GM21737 (cell line): ENCODE measurements at regions not wholly inside any gene's neighbourhood (a gene's known extent, or its start where the extent isn't known, plus 50 kb on each side); places are given as distances from the start of the nearest gene placed in this dataset.
"Not testable (repeated sequence)": the region's sequence is repeated elsewhere in the genome, so short reads cannot be mapped to it uniquely, and the experiment has no call there.

ENCODE experiments used
- ATAC-seq: cut with Tn5 transposase; IDR thresholded peaks from one replicate; pipeline ENCODE4 v1.9.1; 2021; ENCODE audit warnings: mild to moderate bottlenecking, moderate library complexity; ENCODE audit not compliant: unreplicated experiment

DNA sequence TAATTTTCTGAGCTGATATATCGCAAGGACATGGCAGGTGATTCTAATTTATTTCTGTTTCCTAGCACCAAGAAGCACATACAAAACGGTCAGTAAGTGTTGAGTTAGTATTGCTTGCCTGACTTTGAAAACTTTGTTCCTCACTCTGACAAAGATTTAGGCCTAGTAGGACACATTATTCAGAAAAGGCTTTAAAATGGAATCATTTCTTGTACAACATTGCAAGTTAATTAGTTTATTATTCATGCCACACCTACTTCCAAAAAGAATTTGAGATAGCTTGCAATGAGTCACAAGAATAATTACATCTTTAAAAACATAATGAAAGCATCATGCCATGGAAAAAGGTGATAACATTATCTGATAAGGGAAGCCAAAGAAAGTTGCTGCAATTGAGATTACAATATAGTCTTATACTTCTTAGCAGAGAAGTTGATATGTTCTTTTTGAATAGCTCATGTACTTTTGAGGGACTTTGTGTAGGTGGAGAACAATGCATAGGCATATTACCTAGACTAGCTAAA, 474.2 kb downstream of the KLF5 start:
- ATAC-seq = no peak

- ATAC-seq = no peak
These were observed 473.8 kb downstream of the KLF5 start for GRCh38 chr13:73532582-73532981.

DNA sequence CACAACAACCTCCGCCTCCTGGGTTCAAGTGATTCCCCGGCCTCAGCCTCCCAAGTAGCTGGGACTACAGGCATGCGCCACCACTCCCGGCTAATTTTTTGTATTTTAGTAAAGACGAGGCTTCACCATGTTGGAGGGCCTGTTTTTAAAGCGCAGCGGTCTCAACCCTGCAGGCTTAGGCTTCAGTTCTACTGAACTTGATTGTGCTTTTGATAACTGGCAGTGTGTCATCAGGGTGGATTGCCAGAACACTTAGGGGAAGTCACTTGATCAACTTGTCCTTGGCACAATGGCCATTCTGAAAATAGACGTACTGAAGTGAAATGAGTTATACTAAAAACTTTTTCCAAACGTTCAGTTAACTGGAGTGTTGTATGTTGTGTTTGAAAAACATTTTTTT, 472.2 kb downstream of the KLF5 start:
- no peak for ATAC-seq

- no peak for ATAC-seq
These were observed 464.1 kb downstream of the KLF5 start for GRCh38 chr13:73522937-73523336.

DNA sequence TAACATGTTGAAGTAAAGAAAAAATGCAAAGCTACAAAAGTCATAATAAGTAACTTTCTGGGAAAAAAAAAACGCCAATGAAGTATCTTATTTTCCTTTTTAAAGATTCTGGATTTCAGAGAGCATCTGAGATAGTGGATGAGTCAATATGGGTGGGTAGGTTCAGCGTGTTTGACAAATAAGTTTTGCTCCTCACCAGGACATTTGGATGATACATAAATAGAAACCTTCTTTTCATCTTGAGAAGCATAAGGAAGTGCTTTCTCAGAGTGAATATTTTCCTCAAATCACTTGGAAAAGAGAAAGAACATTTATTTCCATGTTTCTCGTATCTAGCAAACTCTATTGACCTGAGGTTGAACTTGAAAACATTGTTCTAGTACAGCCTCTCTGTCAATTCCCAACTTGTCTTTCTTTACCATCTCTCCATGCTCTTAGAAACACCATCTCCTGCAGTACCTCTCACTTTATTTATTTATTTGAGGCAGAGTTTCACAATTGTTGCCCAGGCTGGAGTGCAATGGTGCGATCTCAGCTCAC, 463.2 kb downstream of the KLF5 start:
- ATAC-seq = no peak

DNA sequence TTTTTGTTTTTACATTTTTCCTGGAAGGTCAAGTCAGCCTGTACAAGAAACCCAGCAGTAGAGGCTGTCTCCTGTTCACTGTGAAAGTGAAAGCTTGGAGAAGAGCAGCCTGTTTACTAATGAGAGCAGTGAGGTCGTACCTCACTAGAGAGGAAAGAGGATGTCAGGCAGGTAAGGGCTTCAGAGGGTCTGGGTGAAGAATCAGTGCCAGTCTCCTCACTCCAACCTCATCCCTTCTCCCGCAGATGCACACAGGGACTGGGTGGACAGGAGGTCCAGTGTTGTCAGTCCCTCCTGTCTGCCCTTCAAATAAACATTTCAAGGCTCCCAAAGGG, 462.5 kb downstream of the KLF5 start:
- no peak for ATAC-seq

DNA sequence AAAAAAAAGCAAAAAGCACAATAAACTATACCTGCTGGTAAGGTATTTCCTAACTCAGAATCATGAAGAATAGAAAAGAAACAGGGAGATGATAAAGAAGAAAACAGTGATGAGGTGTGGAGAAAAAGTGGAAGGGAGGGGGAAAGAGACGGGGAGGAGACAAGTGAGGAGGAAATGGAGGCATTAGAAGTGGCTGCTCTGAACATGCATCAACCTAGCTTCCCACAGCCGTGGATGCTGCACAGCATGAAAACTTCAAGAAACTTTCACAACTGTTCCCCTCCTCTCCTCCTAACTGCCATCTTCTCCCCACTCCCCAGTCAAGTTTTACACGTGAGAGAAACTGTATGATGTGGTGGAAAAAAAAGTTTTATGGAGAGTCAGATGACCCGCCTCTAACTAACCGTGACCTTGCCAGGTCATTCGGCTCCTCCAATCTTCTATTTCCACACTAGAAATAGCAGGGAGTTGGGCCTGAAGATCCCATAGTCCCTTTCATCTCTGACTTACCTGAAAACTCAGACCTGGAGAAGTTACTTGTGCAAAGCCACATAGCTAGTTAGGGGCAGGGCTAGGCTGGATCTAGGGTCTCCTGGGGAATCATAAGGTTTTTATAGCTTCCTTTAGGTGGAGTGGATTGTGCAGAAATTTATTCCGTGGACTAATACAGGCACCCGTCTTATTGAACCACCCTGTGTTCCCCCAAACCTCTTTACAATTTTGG, 461.9 kb downstream of the KLF5 start:
- ATAC-seq = no peak

DNA sequence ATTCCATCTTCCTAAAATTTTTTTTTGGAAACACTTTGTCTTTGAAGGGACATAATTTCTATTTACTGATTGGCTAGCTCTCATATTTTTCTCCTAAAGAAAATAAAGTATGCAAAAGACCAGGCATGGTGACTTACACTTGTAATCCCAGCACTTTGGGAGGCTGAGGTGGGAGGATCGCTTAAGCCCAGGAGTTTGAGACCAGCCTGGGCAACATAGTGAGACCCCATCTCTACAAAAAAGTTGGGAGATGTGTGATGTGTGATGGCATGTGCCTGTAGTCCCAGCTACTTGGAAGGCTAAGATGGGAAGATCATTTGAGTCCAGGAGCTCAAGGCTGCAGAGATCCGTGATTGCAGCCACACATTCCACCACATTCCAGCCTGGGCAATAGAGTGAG, 461.3 kb downstream of the KLF5 start:
- ATAC-seq = not testable (repeated sequence)

DNA sequence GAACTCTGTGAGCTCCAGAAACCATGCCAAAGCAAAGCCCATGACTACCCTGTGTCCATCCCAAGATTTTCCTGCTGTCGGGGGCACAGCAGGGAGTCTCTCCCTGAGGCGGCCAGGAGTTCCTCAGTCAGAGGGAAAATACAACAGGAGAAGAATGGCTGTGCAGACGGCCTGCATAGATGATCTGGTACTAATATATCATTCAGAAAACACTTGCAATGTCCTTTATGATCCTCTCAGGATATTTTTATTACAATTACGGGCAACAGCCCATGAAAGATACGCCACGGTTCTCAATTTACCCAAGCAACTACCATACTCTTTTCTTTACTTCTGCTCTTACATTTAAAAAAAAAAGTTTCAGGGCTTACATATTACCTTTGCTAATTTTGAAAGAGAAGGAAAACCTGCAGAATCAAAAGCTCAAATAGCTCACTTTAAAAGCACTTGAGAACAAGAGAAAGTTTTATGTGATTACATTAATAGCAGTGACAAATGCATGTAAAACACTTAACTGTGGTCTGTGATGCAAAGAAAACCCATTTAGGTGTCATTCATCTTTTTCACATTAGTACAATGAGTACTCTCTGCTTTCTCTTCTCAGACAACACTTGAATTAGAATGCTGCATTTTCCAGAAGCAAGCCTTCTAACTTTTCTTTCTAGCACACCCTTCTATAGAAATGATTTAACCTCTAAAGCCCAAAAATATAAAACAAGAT, 460.8 kb downstream of the KLF5 start:
- no peak for ATAC-seq

- no peak for ATAC-seq
These were observed 459.0 kb downstream of the KLF5 start for GRCh38 chr13:73517766-73518165.

GRCh38 chr13:73516731-73517130, 457.9 kb downstream of the KLF5 start:
- no peak for ATAC-seq

GRCh38 chr13:73514208-73514607, 455.4 kb downstream of the KLF5 start:
- no peak for ATAC-seq

DNA sequence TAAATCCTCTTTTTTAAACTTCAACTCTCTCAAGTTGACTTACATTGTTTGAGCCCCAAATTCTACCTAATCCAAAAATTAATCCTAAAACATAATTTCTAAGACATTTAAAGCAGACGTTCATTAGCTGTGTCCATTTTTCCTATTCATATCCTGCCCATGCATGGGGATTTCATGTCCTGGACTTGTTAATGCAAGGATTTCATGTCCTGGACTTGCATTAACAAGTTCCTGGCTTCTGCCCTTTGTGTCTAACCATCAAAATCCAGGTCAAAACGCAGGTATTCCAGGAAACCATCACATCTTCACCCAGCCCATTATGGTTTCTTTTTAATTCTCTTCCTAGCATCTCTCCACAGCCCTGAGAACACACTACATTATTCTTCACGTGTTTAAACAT, 454.9 kb downstream of the KLF5 start:
- ATAC-seq = no peak

DNA sequence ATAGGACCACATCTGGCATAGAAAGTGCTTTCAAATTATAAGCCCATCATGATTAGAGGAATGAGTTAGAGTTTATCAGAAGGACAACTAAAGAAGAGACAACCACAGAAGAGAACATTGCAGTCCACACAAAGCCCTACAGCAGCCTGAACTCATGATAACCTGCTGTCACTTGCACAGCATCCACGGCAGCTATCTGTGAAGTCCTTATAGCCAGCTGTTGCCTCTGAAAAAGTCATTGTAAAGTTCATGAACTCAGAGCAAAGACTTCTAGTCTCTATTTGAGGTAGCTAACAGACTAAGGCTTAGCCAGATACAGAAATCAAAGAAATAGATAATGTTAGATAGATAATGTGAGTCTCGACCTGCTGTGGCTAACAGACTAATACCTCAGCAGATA, 450.0 kb downstream of the KLF5 start:
- no peak for ATAC-seq

DNA sequence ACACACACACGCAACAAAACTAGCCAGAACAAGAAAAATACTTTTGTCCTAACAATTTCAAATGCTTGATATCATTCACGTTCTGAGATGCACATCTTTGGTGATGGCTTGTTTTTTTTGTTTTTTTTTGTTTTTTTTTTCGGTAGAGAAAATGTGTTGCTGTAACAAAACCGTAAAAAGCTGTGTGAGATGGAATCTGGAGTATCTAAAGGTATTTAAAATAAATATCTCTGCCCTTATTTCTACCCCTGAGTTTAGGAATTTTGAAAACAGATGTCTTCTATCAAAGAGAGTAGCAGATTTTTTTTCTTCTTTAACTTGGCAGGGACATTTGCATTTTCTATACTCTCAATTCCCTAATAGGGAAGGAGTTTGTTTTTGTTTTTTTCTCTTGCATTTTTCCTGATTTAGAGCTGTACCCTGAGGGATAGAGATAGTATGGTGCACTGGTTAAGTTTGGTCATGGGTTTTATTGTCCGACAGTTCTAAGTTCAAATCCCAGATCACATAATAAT, 446.6 kb downstream of the KLF5 start:
- ATAC-seq = no peak

- ATAC-seq = no peak
These were observed 440.9 kb downstream of the KLF5 start for GRCh38 chr13:73499695-73500094.

DNA sequence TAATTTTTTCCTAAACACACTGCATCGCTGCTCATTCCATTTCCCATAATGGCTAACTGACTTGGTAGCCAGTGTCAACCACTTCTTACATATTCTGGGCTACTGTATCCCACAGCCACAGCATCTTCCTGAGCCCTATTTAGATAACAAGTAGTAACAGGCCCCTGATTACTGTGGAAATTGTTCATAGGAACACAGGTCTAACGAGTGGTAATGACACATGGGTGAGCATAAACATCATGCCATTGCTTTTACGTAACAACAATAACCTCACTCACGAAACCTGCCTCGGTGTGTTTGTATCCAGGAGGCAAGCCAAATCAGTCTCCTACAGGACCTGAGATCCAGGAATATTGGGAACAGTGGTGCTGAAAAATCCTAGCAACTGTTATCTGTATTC, 438.6 kb downstream of the KLF5 start:
- ATAC-seq = no peak

DNA sequence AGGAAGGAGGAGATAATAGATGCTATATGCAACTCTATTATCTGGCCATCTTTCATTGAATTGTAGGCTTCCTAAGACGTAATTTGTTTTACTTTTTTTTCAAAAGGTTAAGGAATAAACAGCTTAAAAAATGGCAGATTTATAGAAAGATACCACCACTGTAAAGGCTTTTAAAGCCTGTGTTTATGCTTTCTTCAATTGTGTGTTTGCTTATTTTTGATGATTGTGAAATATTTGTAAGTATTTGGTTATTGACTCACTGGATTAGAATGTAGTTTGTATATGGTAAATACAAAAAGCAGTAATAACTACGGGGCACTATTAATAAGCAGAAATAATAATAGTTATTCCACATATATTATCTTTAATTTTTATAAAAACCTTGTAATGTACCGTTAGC, 437.9 kb downstream of the KLF5 start:
- ATAC-seq = no peak

DNA sequence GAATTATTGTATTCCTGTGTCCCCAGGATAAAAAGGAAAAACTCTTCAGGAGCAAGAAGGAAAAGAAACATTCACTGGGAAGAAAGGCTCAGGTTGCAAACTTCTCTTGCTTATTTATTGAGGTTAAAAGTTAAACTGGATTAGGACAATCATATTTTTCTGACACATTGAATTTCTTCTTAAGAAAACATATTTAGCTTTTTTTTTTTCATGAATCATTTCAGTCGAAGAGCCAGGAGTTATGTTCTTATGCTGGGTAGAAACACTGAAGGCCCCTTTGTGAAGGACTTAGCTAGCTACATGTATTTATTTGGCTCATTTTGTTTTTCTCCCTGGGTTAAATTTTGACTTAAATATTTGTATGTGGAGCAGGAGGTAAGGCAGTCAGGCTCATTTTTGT, 434.0 kb downstream of the KLF5 start:
- no peak for ATAC-seq

GRCh38 chr13:73482556-73482955, 423.8 kb downstream of the KLF5 start:
- no peak for ATAC-seq

GRCh38 chr13:73481886-73482445, 423.2 kb downstream of the KLF5 start:
- no peak for ATAC-seq
